MM.1S (cell line): ENCODE measurements at regions not wholly inside any gene's neighbourhood (a gene's known extent, or its start where the extent isn't known, plus 50 kb on each side); places are given as distances from the start of the nearest gene placed in this dataset.

Experiments
- DNase-seq: peaks from one replicate; pipeline ENCODE4 v3.0.0-alpha.2; 2015
- H2AFZ ChIP-seq: fragments of 300-600 bp; sonication (generic); 2 replicates; pipeline ENCODE4 v1.6.0; 2016; ENCODE audit warnings: antibody characterized with exemption, low read length
- H3F3A ChIP-seq: fragments of 300-600 bp; sonication (generic); 2 replicates; pipeline ENCODE4 v1.6.1; 2016; ENCODE audit warnings: mild to moderate bottlenecking, antibody characterized with exemption, low read length, moderate library complexity, mixed read lengths; ENCODE audit not compliant: insufficient read depth
- H3K27ac ChIP-seq: fragments of 300-600 bp; sonication (generic); 2 replicates; pipeline ENCODE4 v1.5.1; 2016; ENCODE audit warnings: mild to moderate bottlenecking, low read length
- H3K27me3 ChIP-seq: fragments of 300-600 bp; sonication (generic); replicated peaks from 2 replicates; pipeline ENCODE4 v1.6.0; 2016; ENCODE audit warnings: low read length; ENCODE audit not compliant: insufficient read depth
- H3K36me3 ChIP-seq: fragments of 300-600 bp; sonication (generic); replicated peaks from 2 replicates; pipeline ENCODE4 v1.6.1; 2016; ENCODE audit warnings: mild to moderate bottlenecking, low read length, mixed read lengths; ENCODE audit not compliant: insufficient read depth
- H3K4me1 ChIP-seq: fragments of 300-600 bp; sonication (generic); 2 replicates; pipeline ENCODE4 v1.6.1; 2016; ENCODE audit warnings: low read length, mixed read lengths
- H3K4me2 ChIP-seq: fragments of 300-600 bp; sonication (generic); 2 replicates; pipeline ENCODE4 v1.6.0; 2016; ENCODE audit warnings: low read depth, low read length
- H3K4me3 ChIP-seq: fragments of 300-600 bp; sonication (generic); 2 replicates; pipeline ENCODE4 v1.5.1; 2016; ENCODE audit warnings: low read length, mixed read lengths
- H3K79me2 ChIP-seq: fragments of 300-600 bp; sonication (generic); 2 replicates; pipeline ENCODE4 v1.6.1; 2016; ENCODE audit warnings: mixed run types, low read length, mixed read lengths
- H3K9ac ChIP-seq: fragments of 300-600 bp; sonication (generic); 2 replicates; pipeline ENCODE4 v1.6.1; 2016; ENCODE audit warnings: low read length, mixed read lengths
- H3K9me2 ChIP-seq: fragments of 300-600 bp; sonication (generic); replicated peaks from 2 replicates; pipeline ENCODE4 v1.6.1; 2016; ENCODE audit warnings: mild to moderate bottlenecking, low read length, mixed read lengths; ENCODE audit not compliant: insufficient read depth
- H3K9me3 ChIP-seq: fragments of 300-600 bp; sonication (generic); replicated peaks from 2 replicates; pipeline ENCODE4 v1.6.1; 2016; ENCODE audit warnings: mild to moderate bottlenecking, low read length, mixed read lengths; ENCODE audit not compliant: insufficient read depth
- H4K20me1 ChIP-seq: fragments of 300-600 bp; sonication (generic); 2 replicates; pipeline ENCODE4 v1.6.1; 2016; ENCODE audit warnings: mild to moderate bottlenecking, low read length, moderate library complexity, mixed read lengths; ENCODE audit not compliant: insufficient read depth
- EZH2 ChIP-seq: fragments of 300-600 bp; sonication (generic); optimal IDR thresholded peaks from 2 replicates; pipeline ENCODE3; 2017; ENCODE audit warnings: low read depth, mild to moderate bottlenecking, antibody characterized with exemption, low read length, mixed read lengths
- EZH2phosphoT487 ChIP-seq: fragments of 300-600 bp; sonication (generic); IDR thresholded peaks from 2 replicates; pipeline ENCODE4 v1.6.1; 2018; ENCODE audit warnings: antibody characterized with exemption, low read length
- TF ChIP-seq, protein P1 (sequence below): fragments of 300-600 bp; sonication (generic); IDR thresholded peaks from 2 replicates; pipeline ENCODE4 v1.5.1; 2016; ENCODE audit warnings: antibody characterized with exemption, low read length, mixed read lengths

DNA sequence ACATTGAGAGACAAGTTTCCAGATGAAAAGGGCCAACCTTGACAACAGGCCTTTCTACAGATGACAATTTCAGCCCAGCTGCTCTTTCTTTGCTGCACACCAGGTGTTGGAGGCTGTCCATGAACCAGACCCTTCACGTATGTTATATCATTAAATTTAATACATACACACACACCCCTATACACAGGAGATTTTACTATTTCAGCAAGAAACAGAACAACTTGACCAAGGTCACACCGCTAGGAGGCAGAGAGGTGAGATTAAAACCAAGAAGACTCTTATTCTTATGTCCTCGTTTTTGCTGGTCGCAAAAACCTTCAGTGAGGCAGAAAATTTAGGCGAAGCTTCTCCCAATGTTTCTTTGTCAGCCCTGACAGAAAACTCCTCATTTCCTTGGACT is 1585.9 kb downstream of the AACS start:
- Histone ChIP-seq H3K9ac (no peak overlapping the region), H3K4me1 (no peaks in the 10 kb centered on the region), H3K4me2 (no peak overlapping the region), H3K36me3 (no peaks in the 10 kb centered on the region), H3K27ac (no peak overlapping the region), H4K20me1 (no peaks in the 10 kb centered on the region), H3K4me3 (no peak overlapping the region), H3F3A (no peaks in the 10 kb centered on the region), H3K9me2 (no peaks in the 10 kb centered on the region), H3K27me3 (no peaks in the 10 kb centered on the region), H3K9me3 (no peaks in the 10 kb centered on the region), H2AFZ (no peak overlapping the region), H3K79me2 (no peaks in the 10 kb centered on the region)
- TF ChIP-seq EZH2phosphoT487 (no peak), EZH2 (no peak)
- TF ChIP-seq, protein P1, sequence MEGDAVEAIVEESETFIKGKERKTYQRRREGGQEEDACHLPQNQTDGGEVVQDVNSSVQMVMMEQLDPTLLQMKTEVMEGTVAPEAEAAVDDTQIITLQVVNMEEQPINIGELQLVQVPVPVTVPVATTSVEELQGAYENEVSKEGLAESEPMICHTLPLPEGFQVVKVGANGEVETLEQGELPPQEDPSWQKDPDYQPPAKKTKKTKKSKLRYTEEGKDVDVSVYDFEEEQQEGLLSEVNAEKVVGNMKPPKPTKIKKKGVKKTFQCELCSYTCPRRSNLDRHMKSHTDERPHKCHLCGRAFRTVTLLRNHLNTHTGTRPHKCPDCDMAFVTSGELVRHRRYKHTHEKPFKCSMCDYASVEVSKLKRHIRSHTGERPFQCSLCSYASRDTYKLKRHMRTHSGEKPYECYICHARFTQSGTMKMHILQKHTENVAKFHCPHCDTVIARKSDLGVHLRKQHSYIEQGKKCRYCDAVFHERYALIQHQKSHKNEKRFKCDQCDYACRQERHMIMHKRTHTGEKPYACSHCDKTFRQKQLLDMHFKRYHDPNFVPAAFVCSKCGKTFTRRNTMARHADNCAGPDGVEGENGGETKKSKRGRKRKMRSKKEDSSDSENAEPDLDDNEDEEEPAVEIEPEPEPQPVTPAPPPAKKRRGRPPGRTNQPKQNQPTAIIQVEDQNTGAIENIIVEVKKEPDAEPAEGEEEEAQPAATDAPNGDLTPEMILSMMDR: no peak
- DNase-seq: no peak

DNA sequence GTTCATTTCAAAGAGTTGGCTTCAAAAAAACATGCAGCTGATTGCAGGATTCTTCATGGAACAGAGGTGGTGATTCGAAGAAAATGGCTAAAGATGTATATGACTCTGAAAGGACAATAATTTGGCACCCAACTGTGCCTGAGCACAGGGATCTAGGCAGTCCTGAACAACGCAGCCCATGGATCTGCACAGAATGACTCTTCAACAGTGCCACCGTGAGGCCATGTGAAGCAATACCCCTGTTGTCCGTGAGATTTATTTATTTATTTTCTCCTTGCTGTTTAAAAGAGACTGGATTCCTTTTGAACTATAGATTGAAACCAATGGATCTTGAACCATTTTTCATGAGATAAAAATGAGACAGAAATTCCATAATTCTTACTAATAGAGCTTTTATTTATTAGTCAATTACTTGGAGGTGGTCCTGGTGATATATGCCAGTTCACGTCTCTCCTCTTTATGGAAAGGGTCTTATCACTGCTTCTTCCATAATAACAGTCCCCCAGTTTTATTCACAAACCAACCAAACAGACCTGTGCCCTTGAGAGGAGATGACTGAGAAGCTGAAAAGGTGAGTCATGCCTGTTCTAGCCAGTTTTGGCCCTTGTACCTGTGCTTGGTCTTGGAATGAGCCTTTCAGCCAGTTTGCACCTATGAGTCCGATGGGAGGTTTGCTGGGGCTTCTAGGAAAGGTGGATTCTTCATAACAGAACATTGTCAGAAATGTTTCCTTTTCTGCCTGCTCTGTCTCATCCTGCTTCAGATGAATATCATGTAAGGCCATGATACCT is 1598.3 kb downstream of the AACS start:
- DNase-seq: no peak
- H3K9ac ChIP-seq: no peak overlapping the region

DNA sequence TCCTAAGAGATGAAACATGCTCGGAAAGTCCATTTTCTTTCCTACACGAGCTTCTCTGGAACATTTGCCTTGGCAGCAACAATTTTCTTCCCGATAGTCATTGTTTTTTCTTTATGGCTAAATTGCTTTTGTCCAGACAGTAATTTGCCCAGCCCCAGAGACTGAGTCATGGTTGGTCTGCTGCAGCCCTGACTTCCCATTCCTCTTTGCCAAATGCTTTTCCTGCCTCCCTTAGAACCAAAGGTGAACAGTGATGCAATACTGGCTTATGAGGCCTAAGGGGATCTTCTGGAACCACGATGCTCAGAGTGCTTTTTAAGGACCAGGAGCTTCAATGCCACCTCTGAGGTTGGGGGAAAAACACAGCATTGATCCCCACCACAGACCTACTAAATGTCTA is 1599.6 kb upstream of the TMEM132C start:
- H3F3A ChIP-seq: no peaks in the 10 kb centered on the region
- no peaks in the 10 kb centered on the region for H4K20me1 ChIP-seq
- no peak for DNase-seq
- no peak overlapping the region for H3K27ac ChIP-seq
- no peak overlapping the region for H2AFZ ChIP-seq
- H3K79me2 ChIP-seq: no peaks in the 10 kb centered on the region
- H3K4me1 ChIP-seq: no peaks in the 10 kb centered on the region
- H3K36me3 ChIP-seq: no peaks in the 10 kb centered on the region
- no peaks in the 10 kb centered on the region for H3K9me2 ChIP-seq
- TF ChIP-seq EZH2 (no peak), EZH2phosphoT487 (no peak)
- TF ChIP-seq, protein P1: no peak
- H3K4me2 ChIP-seq: no peak overlapping the region
- H3K4me3 ChIP-seq: no peak overlapping the region
- H3K9ac ChIP-seq: no peak overlapping the region
- H3K27me3 ChIP-seq: no peaks in the 10 kb centered on the region
- H3K9me3 ChIP-seq: no peaks in the 10 kb centered on the region

More for the DNA sequence above, 1598.3 kb downstream of the AACS start:
- no peaks in the 10 kb centered on the region for H3K36me3 ChIP-seq
- H3K27me3 ChIP-seq: no peaks in the 10 kb centered on the region
- TF ChIP-seq EZH2phosphoT487: no peak
- TF ChIP-seq, protein P1: peak; percentile 35
- TF ChIP-seq EZH2: no peak
- H3K79me2 ChIP-seq: no peaks in the 10 kb centered on the region
- no peaks in the 10 kb centered on the region for H3K9me2 ChIP-seq
- no peaks in the 10 kb centered on the region for H4K20me1 ChIP-seq
- no peak overlapping the region for H3K4me3 ChIP-seq
- H3K27ac ChIP-seq: no peak overlapping the region
- H3K4me2 ChIP-seq: no peak overlapping the region
- no peaks in the 10 kb centered on the region for H3K4me1 ChIP-seq
- H3K9me3 ChIP-seq: no peaks in the 10 kb centered on the region
- H2AFZ ChIP-seq: no peak overlapping the region
- H3F3A ChIP-seq: no peaks in the 10 kb centered on the region
